ENCODE measurements at regions not wholly inside any gene's neighbourhood (a gene's known extent, or its start where the extent isn't known, plus 50 kb on each side); places are given as distances from the start of the nearest gene placed in this dataset.
"Not testable (repeated sequence)": the region's sequence is repeated elsewhere in the genome, so short reads cannot be mapped to it uniquely, and the experiment has no call there.

- DNase-seq: no peak
Measured at GRCh38 chr16:51834794-51835193, 683.7 kb upstream of the SALL1 start.

DNA sequence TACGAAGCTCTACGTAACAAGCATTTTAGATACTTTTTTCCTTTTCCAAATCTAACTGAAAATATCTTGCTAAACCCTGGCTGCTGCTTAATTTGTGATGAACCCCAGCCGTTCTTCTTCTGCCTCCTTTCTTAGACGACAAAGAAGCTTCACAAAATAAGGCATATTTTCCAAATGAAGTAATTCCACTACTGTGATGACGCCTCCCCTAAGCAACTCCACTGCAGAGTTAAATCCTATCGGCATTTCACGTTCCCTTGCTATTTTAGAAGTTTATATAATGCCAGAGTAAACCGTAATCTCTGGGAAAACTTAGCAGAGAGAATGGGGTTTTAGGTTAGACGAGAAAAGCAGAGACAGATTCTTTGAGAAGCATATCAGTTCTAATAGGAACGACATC is 683.1 kb upstream of the SALL1 start:
- DNase-seq: no peak

DNA sequence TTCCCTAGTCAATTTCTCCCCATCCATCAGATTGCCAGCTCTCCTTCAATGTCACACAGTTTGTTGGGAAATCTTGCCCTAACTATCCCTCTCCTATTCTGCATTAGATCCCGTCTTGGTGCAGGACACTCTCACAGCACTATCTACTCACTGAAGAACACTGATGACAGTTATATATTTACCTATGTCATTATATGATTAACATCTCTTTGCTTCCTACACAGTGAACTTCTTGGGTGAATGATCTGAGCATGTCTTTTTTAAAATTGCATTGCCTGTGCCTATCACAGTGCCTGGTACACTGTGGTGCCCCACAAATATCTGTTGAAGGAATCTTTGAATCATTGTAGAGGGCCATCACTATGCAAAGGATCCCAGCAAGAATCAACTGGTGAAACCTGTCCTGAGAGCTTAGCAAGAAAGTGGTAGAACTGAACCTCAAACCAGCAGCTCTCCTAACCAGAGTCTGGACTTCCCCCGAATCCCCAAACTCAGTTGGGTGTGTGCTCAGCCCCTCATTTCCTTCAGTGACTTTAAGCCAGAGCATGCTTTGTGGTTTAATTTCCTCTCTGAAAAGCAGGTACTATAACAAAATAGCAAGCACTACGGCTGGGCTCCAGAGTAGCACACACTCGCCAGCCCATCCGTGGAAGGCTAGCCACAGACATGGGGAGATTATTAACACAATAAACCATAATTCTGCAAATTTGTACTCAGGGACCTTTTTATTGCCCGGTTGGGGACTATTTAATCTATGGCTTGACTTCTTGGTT is 680.7 kb upstream of the SALL1 start:
- no peak for DNase-seq

GRCh38 chr16:51831034-51831433 is 680.0 kb upstream of the SALL1 start:
- not testable (repeated sequence) for DNase-seq

DNA sequence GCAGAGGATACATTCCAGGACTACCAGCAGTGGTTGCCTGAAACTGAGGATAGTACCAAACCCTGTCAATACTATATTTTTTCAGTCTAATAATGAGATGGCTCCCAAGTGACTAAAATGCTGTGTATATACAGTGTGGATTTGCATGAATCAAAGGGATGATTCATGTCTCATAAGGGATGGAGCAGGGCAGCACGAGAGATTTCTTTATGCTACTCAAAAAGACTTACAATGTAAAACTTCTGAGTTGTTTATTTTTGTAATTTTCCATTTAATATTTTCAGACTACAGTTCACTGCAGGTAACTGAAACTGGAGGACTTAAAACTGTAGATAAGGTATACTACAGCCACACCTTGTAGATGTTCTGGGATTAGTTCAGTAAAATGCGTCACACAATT is 674.7 kb upstream of the SALL1 start:
- DNase-seq: no peak

- DNase-seq: no peak
Measured at GRCh38 chr16:51822471-51822870, 671.4 kb upstream of the SALL1 start.

DNA sequence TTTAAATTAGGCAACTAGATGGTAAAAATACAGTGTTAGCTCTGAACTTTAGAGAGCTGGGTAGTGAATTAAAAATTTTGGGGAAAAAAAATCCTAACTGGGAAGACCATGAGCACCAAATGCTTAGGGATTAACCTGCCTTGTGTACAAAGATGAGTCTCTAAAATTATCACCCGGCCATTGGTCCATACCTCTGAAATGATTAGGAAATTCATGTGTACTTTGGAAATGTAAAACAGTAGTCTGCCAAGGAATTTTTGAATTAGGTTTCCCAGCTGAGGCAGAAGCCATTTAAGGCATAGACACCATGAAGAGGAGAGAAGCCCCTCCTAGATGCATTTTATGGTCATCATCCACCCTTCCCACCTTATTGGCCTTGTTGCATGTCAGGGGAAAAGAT is 670.5 kb upstream of the SALL1 start:
- no peak for DNase-seq

DNA sequence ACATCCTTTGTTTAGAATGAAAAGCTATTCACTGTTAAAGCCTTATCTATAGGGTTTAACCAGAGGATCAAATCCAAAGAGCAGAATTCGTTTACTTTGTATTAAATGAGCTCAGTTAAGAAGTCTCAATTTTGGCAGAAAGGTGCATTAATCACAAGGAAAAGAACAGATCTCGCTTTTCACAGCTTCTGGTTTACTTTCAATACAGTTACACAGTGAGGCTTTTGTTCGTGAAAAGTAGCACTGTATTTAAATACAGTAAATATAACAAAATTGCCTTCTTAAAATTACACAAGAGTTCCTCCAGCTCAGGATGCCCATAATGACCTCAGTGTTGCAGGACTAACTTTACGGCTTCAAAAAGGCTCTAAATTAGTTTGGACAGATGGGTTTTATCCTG is 669.1 kb upstream of the SALL1 start:
- DNase-seq: no peak

DNA sequence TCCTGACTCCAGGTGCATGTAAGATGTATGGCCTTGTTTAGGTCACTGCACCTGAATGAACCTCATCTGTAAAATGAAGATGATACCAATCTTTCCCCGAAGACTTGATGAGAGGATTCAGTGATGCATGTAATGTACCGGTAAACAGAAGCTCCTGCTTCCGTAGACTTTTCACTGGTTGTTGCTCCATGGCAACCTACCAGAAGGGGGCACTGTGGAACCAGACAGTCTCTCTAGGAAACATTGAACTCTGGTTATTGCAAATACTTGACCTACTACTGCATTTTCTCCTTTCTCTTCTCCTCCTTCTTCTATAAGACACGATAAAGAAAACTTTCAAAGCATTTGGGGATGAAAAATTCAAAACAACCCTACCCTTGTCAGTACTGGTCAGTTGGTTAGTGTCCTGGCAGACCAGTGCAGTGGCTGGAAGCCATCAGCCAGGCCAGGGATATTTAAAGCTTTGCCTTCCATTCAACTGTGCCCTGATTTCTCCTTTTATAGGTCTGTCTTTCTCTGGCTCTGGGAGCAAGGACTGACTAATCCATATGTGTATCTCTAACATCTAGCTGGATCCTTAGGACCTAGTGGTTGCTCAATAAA is 667.4 kb upstream of the SALL1 start:
- peak; percentile 3 for DNase-seq

GRCh38 chr16:51816929-51817328 is 665.9 kb upstream of the SALL1 start:
- DNase-seq: no peak

GRCh38 chr16:51815523-51815922 is 664.5 kb upstream of the SALL1 start:
- DNase-seq: no peak

- no peak for DNase-seq
Measured at GRCh38 chr16:51814617-51815016, 663.5 kb upstream of the SALL1 start.

DNA sequence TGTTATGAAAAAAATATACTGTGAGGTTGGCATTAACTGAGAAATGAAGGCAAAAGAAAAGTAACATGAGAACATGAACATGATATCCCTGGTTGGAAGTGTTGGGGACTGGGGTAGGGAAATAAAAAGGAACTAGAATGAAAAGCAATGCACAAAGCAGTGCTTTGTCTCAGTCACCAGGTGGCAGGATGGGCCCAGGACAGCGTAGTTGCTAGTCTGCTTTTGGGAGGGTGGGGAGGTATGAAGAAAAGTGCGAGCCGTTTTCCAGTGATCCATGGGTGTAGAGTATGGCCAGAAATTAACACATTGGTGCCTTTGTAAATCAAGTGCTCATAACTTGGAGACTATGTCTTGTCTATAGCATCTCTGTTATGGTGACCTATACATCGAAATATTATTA is 662.5 kb upstream of the SALL1 start:
- no peak for DNase-seq

DNA sequence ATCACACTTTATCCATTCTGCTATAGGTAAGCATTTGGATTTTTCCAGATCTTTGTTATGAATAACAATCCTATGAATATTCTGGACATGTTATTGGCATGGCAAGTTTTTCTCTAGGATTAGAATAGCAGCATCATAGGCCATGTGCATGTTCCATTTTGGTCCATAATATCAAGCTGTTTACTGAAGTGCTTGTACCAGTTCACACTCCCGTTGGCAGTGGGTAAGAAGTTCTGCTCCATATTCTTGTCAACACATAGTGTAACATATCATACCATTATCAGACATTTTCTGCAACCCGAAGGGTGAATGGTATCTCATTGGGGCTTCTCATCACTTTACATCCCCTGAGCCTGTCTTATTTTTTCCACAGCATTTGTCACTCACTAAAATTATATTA is 661.9 kb upstream of the SALL1 start:
- DNase-seq: no peak

DNA sequence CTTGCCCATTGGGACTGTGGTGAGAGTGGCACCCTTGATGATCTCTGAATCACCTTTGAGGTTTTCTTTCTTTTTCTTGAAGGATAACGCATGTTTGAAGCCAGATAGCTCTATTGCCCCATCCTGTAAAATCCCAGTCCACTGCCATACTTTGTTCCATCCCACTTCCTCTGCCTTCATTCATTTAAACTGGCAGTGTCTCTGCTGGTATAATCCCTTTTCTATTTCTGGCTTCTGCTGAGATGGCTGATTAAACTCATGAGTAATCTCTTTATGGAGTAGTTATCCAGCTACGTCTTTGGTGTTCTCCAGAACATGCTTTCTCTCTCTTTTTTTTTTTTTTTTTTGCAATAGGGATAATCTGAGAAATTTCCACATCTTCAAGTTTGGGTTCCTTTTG is 656.5 kb upstream of the SALL1 start:
- DNase-seq: no peak

DNA sequence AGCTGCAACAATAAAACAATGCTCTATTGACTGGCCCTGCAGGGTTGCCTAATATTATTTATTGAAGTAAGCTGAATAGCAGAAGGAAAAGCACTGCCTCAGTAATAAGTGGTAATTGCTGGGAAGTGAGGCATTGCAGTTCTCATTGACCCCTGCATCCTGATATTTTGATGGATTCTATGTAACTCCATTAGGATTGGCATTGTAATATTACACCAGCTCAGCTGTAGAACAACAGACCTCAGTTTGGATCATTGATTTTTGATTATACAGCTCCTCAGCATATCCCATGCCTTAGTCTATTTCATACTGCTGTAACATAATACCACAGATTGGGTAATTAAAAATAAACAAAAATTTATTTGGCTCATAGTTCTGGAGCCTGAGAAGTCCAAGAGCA is 650.6 kb upstream of the SALL1 start:
- DNase-seq: no peak

- DNase-seq: no peak
Measured at GRCh38 chr16:51797669-51798259, 646.7 kb upstream of the SALL1 start.

- DNase-seq: no peak
Measured at GRCh38 chr16:51779240-51779639, 628.2 kb upstream of the SALL1 start.

DNA sequence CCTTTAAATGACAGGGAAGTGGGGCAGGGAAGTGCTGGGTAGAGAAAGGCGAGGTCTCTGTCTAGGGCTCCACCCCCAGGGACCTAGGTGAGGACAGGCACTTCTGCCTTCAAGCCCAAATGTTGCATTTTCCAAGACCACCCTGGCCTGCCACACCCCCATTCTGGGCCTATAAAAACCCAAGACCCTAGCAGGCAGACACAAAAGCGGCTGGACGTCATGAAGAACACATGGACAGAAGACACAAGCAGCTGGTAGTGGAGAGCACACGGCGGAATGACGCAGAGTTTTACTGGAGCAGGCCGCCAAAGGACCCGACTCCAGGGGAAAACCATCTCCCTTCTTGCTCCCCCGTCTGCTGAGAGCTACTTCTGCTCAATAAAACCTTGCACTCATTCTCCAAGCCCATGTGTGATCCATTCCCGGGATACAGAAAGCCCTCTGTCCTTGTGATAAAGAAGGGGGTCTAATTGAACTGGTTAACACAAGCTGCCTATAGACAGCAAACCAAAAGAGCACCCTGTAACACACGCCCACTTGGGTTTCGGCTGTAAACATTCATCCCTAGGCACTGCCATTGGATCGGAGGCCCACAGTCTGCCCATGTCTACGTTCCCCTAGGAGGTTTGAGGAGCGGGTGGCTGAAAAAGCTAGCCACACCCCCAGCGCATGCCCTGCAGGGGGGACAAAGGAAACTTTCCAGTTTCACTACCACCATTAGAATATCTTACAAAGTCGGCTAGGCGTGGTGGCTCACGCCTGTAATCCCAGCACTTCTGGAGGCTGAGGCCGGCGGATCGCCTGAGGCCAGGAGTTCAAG is 622.2 kb upstream of the SALL1 start:
- no peak for DNase-seq

- no peak for DNase-seq
Measured at GRCh38 chr16:51766739-51767138, 615.7 kb upstream of the SALL1 start.

DNA sequence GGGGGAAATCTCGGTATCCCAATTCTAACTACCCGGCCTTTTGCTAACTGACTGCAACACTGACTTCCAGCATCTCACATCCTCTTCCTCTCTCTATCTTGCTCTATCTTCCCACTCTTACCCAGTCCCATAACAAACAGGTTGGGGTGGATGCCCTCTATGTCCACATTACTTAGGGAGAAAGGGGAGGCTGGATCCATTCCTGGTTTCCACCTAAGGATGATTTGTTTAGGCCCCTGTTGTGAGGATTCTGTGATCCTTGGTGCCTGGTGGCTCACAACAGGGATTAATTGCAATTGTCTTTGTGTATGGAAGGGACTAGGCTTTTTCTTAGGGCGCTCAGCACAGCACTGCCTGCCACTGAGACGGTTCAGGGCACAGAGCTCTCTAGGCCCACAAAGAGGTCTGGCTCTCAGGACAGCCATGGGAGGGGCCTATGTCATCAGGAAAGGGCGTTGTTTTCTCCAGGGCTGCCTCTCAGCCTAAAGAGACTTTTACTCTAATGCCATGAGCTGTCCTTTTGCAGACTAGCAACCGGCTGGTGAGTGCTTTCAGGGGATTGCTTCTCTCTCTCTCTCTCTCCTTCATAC is 612.1 kb upstream of the SALL1 start:
- DNase-seq: no peak

DNA sequence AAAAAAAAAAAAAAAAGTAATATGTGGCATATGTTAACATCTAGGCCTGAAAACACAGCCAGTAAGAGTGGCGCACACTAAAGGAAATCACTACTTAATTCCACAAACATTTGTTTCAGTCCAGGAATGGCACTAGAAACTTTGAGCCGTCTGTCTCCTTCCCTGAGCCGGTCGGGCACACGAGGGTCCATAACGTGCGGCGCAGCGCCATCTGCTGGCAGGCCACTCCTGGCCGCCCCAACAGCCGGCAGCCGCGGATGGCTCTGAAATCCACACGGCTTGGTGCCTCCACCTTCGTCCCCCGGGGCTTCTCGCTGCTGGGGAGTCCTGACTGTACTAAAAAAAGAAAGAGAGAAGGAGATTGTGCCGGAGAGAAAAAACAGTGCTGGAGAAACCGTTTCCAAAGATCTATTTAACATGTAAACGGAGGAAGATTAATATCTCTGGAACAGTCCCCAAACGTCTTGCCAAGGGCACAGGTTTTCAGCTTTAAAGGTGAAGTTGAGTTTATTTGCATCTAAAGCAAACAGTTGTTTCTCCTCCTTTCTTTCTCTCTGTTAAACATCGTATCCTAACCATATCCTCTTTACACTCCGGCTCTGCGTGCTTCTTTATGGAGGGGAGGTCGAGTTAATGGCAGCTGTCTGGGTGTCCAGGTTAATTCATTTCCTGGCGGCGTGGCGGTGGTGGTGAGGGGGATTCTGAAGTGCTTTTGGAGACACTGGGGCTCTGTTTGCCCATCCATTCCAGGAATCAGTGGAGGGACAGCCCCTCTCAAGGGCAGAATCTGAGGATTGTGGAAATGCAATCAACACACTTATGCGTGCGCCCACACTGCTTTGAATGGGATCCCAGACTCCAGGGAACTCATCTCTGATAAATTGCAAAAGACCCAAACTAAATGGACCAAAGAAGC is 611.3 kb upstream of the SALL1 start:
- peak; percentile 39 for DNase-seq

Data from NCI-H146 (cell line).